Thyroid gland (tissue), 4 donors: ENCODE measurements at regions not wholly inside any gene's neighbourhood (a gene's known extent, or its start where the extent isn't known, plus 50 kb on each side); places are given as distances from the start of the nearest gene placed in this dataset.

ENCODE experiments used
- CTCF ChIP-seq, 6 experiments: fragments of 200-600 bp in 3 of 6; fragments of 450-650 bp in 3 of 6; sonication (generic) in 3 of 6; IDR thresholded peaks; one replicate each; pipeline ENCODE4 v1.5.1; 2016 to 2019; ENCODE audit warnings: antibody characterized with exemption in 6 of 6, mild to moderate bottlenecking in 2 of 6, inconsistent platforms in 1 of 6, moderate library complexity in 1 of 6
- POLR2A ChIP-seq, 2 donors: fragments of 450-650 bp; IDR thresholded peaks; one replicate each; pipeline ENCODE4 v1.6.1; 2017; ENCODE audit warnings: antibody characterized with exemption in 2 of 2, mild to moderate bottlenecking in 2 of 2, moderate library complexity in 1 of 2

- no peak for TF ChIP-seq CTCF (IDR thresholded peaks at IDR 0.05)
- no peak for TF ChIP-seq POLR2A (IDR thresholded peaks at IDR 0.05)
Observed at GRCh38 chr13:59413126-59413525, 750.6 kb downstream of the DIAPH3 start.
